Karpas-422 (cell line): ENCODE measurements at regions not wholly inside any gene's neighbourhood (a gene's known extent, or its start where the extent isn't known, plus 50 kb on each side); places are given as distances from the start of the nearest gene placed in this dataset.
"Not testable (repeated sequence)": the region's sequence is repeated elsewhere in the genome, so short reads cannot be mapped to it uniquely, and the experiment has no call there.

Experiments used
- DNase-seq: peaks from one replicate; pipeline ENCODE4 v3.0.0-alpha.2; 2015
- H2AFZ ChIP-seq: fragments of 200-600 bp; sonication (generic); 2 replicates; pipeline ENCODE4 v1.6.1; 2014; ENCODE audit warnings: antibody characterized with exemption, low read length, mixed read lengths
- H3K27ac ChIP-seq: fragments of 200-600 bp; sonication (generic); 2 replicates; pipeline ENCODE4 v1.5.1; 2014; ENCODE audit warnings: mild to moderate bottlenecking, low read length, moderate library complexity
- H3K27me3 ChIP-seq: fragments of 200-600 bp; sonication (generic); 2 replicates; pipeline ENCODE4 v1.6.1; 2014; ENCODE audit warnings: low read length, mixed read lengths
- H3K36me3 ChIP-seq: fragments of 200-600 bp; sonication (generic); 2 replicates; pipeline ENCODE4 v1.6.1; 2014; ENCODE audit warnings: low read length, mixed read lengths; ENCODE audit not compliant: insufficient read depth
- H3K4me1 ChIP-seq: fragments of 200-600 bp; sonication (generic); 2 replicates; pipeline ENCODE4 v1.6.1; 2014; ENCODE audit warnings: mild to moderate bottlenecking, low read length, mixed read lengths
- H3K4me2 ChIP-seq: fragments of 200-600 bp; sonication (generic); 2 replicates; pipeline ENCODE4 v1.6.1; 2014; ENCODE audit warnings: low read length, low read depth, mild to moderate bottlenecking; ENCODE audit not compliant: poor library complexity, severe bottlenecking
- H3K4me3 ChIP-seq: fragments of 200-600 bp; sonication (generic); 2 replicates; pipeline ENCODE4 v1.5.1; 2014; ENCODE audit warnings: mild to moderate bottlenecking, antibody characterized with exemption, low read length, mixed read lengths
- H3K79me2 ChIP-seq: fragments of 200-600 bp; sonication (generic); 2 replicates; pipeline ENCODE4 v1.6.1; 2014; ENCODE audit warnings: mild to moderate bottlenecking, low read length, mixed read lengths
- H3K9ac ChIP-seq: fragments of 200-600 bp; sonication (generic); 2 replicates; pipeline ENCODE4 v1.6.0; 2014; ENCODE audit warnings: low read length
- H3K9me2 ChIP-seq: fragments of 200-600 bp; sonication (generic), shearing (Covaris generic); replicated peaks from 2 replicates; pipeline ENCODE4 v1.6.0; 2014; ENCODE audit warnings: mild to moderate bottlenecking, low read length, moderate library complexity; ENCODE audit not compliant: insufficient read depth
- H3K9me3 ChIP-seq: fragments of 300-700, 200-600 bp; sonication (generic); 2 replicates; pipeline ENCODE4 v1.6.1; 2014; ENCODE audit warnings: low read length, mixed read lengths
- H4K20me1 ChIP-seq: fragments of 200-600 bp; sonication (generic); 2 replicates; pipeline ENCODE4 v1.6.1; 2014; ENCODE audit warnings: mild to moderate bottlenecking, antibody characterized with exemption, low read length, low read depth; ENCODE audit not compliant: insufficient read depth

DNA sequence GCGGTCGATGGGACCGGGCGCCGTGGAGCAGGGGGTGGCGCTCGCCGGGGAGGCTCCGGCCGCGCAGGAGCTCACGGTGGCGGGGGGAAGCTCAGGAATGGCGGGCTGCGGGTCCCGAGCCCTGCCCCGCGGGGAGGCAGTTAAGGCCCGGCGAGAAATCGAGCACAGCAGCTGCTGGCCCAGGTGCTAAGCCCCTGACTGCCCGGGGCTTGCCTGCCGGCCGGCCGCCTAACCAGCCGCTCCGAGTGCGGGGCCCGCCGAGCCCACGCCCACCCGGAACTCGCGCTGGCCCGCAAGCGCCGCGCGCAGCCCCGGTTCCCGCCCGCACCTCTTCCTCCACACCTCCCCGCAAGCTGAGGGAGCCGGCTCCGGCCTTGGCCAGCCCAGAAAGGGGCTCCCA lies 340.1 kb downstream of the TFAP2A start:
- not testable (repeated sequence) for H3K4me2 ChIP-seq, H2AFZ ChIP-seq, H4K20me1 ChIP-seq, H3K27ac ChIP-seq, H3K9me2 ChIP-seq, H3K9me3 ChIP-seq, H3K9ac ChIP-seq, H3K79me2 ChIP-seq, DNase-seq, H3K36me3 ChIP-seq, H3K27me3 ChIP-seq, H3K4me1 ChIP-seq, H3K4me3 ChIP-seq

DNA sequence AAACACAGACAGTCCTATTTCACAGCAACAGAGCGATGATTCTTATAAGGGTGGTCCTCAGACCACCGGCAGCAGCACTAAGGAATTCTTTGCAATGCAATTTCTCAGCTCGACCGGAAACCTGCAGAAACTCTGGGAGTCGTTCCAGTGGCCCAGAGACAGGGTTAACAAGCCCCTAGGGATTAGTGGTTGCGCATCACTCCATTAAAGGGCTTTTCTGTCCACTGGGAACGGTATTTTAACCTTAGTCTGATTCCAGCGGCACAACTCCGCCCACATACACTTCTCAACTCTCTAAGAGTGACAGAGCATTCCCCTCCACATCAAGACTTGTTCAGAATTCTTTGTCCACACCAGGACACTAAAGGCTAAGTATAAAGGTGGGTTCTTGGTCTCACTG lies 341.5 kb downstream of the TFAP2A start:
- no peaks in the 10 kb centered on the region for H4K20me1 ChIP-seq
- H3K27me3 ChIP-seq: no peaks in the 10 kb centered on the region
- H3K9ac ChIP-seq: no peak overlapping the region
- no peaks in the 10 kb centered on the region for H3K9me2 ChIP-seq
- no peak overlapping the region for H3K27ac ChIP-seq
- H2AFZ ChIP-seq: no peak overlapping the region
- no peaks in the 10 kb centered on the region for H3K9me3 ChIP-seq
- H3K4me2 ChIP-seq: no peak overlapping the region
- H3K4me3 ChIP-seq: no peak overlapping the region
- H3K4me1 ChIP-seq: no peaks in the 10 kb centered on the region
- H3K36me3 ChIP-seq: no peaks in the 10 kb centered on the region
- H3K79me2 ChIP-seq: no peaks in the 10 kb centered on the region
- no peak for DNase-seq

DNA sequence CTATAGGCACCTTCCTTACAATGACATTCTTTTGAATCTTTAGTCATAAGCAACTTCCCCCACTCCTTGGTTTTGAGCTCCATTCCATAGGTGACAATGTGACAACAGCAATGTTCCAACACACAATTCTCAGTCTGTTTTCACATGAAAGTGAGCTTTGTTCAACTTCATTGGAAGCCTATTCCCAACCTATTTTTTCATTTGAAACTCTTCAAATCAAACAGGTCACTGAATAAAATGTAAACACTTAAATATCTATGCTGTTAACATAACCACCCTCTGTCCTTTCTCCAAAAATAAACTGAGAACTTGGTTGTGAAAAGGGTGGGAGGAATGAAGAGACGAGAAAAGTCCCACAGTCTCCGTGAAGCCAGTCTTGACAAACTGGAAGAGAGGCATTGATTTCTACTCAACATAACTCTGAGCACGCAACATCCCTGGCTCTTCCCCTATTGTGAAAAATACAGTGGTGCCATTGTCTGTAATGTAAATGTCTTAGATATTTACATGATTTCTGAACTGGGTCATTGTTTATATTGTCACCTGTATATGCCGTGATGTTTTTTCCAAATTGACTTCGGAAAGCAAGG lies 343.1 kb downstream of the TFAP2A start:
- H3K27ac ChIP-seq: no peak overlapping the region
- H3K79me2 ChIP-seq: no peaks in the 10 kb centered on the region
- no peak overlapping the region for H3K9ac ChIP-seq
- no peaks in the 10 kb centered on the region for H4K20me1 ChIP-seq
- no peaks in the 10 kb centered on the region for H3K27me3 ChIP-seq
- H3K4me1 ChIP-seq: no peaks in the 10 kb centered on the region
- H3K9me2 ChIP-seq: no peaks in the 10 kb centered on the region
- DNase-seq: no peak
- H3K36me3 ChIP-seq: no peaks in the 10 kb centered on the region
- no peak overlapping the region for H3K4me3 ChIP-seq
- H2AFZ ChIP-seq: no peak overlapping the region
- no peaks in the 10 kb centered on the region for H3K9me3 ChIP-seq
- no peak overlapping the region for H3K4me2 ChIP-seq

DNA sequence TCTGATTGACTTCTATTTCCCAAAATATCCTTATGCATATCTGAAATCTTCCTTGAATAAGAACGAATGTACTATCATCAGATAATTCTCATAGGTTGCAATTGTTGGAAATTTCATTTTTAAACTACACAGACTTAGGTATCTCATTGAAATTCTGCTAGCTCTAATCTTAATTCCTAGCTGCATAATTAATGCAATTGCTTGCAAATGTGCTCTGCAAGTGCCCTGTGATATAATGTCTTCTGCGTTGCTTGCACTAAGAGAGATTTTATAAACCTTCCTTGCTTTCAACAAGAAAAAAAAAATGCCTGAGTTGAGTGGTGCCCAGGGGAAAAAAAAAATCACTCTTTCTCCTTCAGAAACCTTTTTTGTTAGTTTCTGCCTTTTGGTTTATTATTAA lies 354.9 kb downstream of the TFAP2A start:
- Histone ChIP-seq H3K27me3 (no peaks in the 10 kb centered on the region), H2AFZ (no peak overlapping the region), H3K9me3 (no peaks in the 10 kb centered on the region), H3K36me3 (no peaks in the 10 kb centered on the region), H3K4me2 (no peak overlapping the region), H4K20me1 (no peaks in the 10 kb centered on the region), H3K4me1 (no peaks in the 10 kb centered on the region), H3K4me3 (no peak overlapping the region), H3K9me2 (no peaks in the 10 kb centered on the region), H3K9ac (no peak overlapping the region), H3K79me2 (no peaks in the 10 kb centered on the region), H3K27ac (no peak overlapping the region)
- DNase-seq: no peak

DNA sequence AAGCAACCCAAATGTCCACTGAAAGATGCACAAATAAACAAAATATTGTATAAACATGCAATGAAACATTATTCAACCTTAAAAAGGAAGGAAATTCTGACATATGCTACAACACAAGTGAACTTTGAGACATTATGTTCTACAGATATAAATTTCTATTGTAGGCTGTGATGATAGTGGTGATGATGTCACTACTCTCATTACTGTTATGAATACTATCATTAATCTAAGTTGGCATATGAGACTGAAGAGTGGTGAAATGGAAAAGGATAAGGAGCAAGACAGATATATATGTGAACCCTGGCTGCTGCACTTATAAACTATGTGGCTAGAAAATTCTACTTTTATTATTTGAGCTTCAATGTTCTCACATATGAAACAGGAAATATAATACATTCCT lies 360.2 kb downstream of the TFAP2A start:
- no peak overlapping the region for H3K4me3 ChIP-seq
- no peaks in the 10 kb centered on the region for H3K9me3 ChIP-seq
- no peaks in the 10 kb centered on the region for H3K79me2 ChIP-seq
- no peak overlapping the region for H2AFZ ChIP-seq
- H3K27ac ChIP-seq: no peak overlapping the region
- no peaks in the 10 kb centered on the region for H3K36me3 ChIP-seq
- H3K27me3 ChIP-seq: no peaks in the 10 kb centered on the region
- DNase-seq: no peak
- no peaks in the 10 kb centered on the region for H4K20me1 ChIP-seq
- H3K9ac ChIP-seq: no peak overlapping the region
- no peak overlapping the region for H3K4me2 ChIP-seq
- no peaks in the 10 kb centered on the region for H3K9me2 ChIP-seq
- no peaks in the 10 kb centered on the region for H3K4me1 ChIP-seq

DNA sequence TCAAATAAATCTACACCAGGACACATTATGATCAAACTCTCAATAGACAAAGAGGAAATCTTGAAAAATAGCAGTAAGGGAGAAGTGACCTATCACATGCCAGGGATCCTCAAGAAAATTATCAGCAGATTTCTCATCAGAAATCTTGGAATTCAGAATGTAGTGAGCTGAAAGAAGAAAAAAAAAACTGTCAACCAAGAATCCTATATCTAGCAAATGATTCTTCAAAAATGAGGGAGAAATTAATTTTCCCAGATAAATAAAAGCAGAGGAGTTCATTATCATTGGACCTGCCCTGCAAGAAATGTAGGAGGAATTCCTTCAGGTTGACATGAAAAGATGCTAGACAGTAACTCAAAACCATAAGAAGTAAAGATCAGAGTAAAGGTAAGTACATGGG lies 363.6 kb downstream of the TFAP2A start:
- Histone ChIP-seq H3K9me2 (no peaks in the 10 kb centered on the region), H3K27me3 (no peaks in the 10 kb centered on the region), H4K20me1 (no peaks in the 10 kb centered on the region), H3K27ac (no peak overlapping the region), H3K9me3 (no peaks in the 10 kb centered on the region), H3K4me2 (no peak overlapping the region), H3K36me3 (no peaks in the 10 kb centered on the region), H2AFZ (no peak overlapping the region), H3K4me1 (no peaks in the 10 kb centered on the region), H3K79me2 (no peaks in the 10 kb centered on the region), H3K4me3 (no peak overlapping the region), H3K9ac (no peak overlapping the region)
- no peak for DNase-seq

DNA sequence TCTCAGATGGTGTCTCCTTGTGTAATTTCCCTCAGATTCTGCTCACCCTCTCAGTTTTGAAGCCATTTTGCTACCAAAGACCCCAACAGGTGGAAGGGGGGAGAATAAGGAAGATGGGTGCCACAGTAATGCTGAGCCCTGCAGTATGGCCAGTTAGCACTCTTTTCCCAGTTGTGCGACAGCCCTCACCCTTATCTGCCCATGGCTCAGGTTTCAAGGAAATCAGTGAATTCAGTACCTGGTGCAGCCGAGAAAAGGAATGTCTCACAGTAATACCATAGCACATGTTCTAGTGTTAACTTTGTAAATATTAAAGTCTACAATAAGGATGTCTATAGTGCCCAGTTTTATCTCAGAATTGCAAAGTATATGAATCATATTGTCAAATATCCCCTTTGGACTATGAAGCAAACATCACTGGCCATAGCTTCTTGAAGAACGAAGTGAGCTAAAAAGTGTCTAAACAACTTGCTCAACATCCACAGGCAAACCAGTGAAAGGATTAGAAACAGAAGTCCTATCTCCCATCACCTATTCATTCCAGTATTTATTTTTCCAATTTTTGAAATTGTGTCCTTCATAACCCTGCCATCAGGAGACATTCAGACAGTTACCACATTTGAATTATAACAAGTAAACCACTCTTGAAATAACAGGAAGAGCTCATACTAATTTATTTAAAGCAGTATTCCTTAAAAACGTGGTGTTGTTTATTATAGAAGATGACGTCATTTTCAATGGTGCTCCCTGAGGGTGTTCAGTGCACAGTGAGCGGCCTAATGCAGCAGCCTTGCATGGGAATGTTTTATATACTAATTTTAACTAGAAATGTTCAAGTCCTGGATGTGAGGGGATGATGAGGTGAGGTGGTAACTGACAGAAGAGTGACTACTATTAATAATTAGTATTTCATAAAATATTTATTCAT lies 366.2 kb downstream of the TFAP2A start:
- no peaks in the 10 kb centered on the region for H3K9me3 ChIP-seq
- no peaks in the 10 kb centered on the region for H3K36me3 ChIP-seq
- no peak overlapping the region for H2AFZ ChIP-seq
- no peaks in the 10 kb centered on the region for H4K20me1 ChIP-seq
- no peaks in the 10 kb centered on the region for H3K4me1 ChIP-seq
- no peaks in the 10 kb centered on the region for H3K27me3 ChIP-seq
- H3K9ac ChIP-seq: no peak overlapping the region
- DNase-seq: no peak
- no peak overlapping the region for H3K4me2 ChIP-seq
- no peak overlapping the region for H3K4me3 ChIP-seq
- H3K9me2 ChIP-seq: no peaks in the 10 kb centered on the region
- H3K27ac ChIP-seq: no peak overlapping the region
- no peaks in the 10 kb centered on the region for H3K79me2 ChIP-seq

DNA sequence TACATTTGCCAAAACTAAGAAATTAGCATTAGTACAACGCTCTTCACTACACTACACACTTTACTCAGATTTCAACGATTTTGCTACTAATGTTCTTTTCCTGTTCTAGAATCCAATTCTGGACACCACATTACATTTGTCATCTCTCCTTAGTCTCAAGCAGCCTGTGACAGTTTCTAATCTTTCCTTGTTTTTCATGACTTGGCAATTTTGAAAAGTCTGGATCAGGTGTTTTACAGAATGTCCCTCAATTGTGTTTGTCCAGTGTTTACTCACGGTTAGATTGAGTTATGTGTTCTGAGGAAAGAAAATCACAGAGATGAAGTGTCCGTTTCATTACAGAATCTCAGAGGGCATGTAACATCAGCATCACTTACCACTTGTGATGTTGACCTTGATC lies 372.6 kb downstream of the TFAP2A start:
- H3K27me3 ChIP-seq: no peaks in the 10 kb centered on the region; the same call in 1 of the 2 replicates

More for the DNA sequence above, 372.6 kb downstream of the TFAP2A start:
- no peaks in the 10 kb centered on the region for H3K79me2 ChIP-seq
- no peak overlapping the region for H3K27ac ChIP-seq
- H3K36me3 ChIP-seq: no peaks in the 10 kb centered on the region
- H3K4me1 ChIP-seq: no peaks in the 10 kb centered on the region
- H3K4me2 ChIP-seq: no peak overlapping the region
- no peaks in the 10 kb centered on the region for H3K9me3 ChIP-seq
- H3K4me3 ChIP-seq: no peak overlapping the region
- H3K9me2 ChIP-seq: no peaks in the 10 kb centered on the region
- no peak for DNase-seq
- H3K9ac ChIP-seq: no peak overlapping the region
- no peak overlapping the region for H2AFZ ChIP-seq
- no peaks in the 10 kb centered on the region for H4K20me1 ChIP-seq
